ENCODE measurements at regions not wholly inside any gene's neighbourhood (a gene's known extent, or its start where the extent isn't known, plus 50 kb on each side); places are given as distances from the start of the nearest gene placed in this dataset.

- no peak for DNase-seq (ENCODE audit: low spot score)
These were observed 287.8 kb downstream of the FAM43A start for GRCh38 chr3:194973366-194974000.

- no peak for DNase-seq (ENCODE audit: low spot score)
These were observed 288.9 kb downstream of the FAM43A start for GRCh38 chr3:194974468-194975135.

- DNase-seq (ENCODE audit: low spot score), result no peak
These were observed 290.4 kb downstream of the FAM43A start for GRCh38 chr3:194976049-194976451.

- DNase-seq (ENCODE audit: low spot score), result no peak
These were observed 291.2 kb downstream of the FAM43A start for GRCh38 chr3:194976874-194977273.

- DNase-seq (ENCODE audit: low spot score), result no peak
These were observed 291.7 kb downstream of the FAM43A start for GRCh38 chr3:194977356-194977755.

- DNase-seq (ENCODE audit: low spot score), result no peak
These were observed 291.8 kb downstream of the XXYLT1 start for GRCh38 chr3:194979173-194979572.

- no peak for DNase-seq (ENCODE audit: low spot score)
These were observed 288.5 kb downstream of the XXYLT1 start for GRCh38 chr3:194982472-194982871.

GRCh38 chr3:194983121-194983520, 287.8 kb downstream of the XXYLT1 start:
- DNase-seq (ENCODE audit: low spot score), result no peak

GRCh38 chr3:194983620-194984019, 287.3 kb downstream of the XXYLT1 start:
- no peak for DNase-seq (ENCODE audit: low spot score)

- no peak for DNase-seq (ENCODE audit: low spot score)
These were observed 286.9 kb downstream of the XXYLT1 start for GRCh38 chr3:194984066-194984465.

- DNase-seq (ENCODE audit: low spot score), result no peak
These were observed 286.3 kb downstream of the XXYLT1 start for GRCh38 chr3:194984622-194985021.

- no peak for DNase-seq (ENCODE audit: low spot score)
These were observed 285.9 kb downstream of the XXYLT1 start for GRCh38 chr3:194985031-194985578.

GRCh38 chr3:194986208-194987043, 284.5 kb downstream of the XXYLT1 start:
- no peak for DNase-seq (ENCODE audit: low spot score)

- DNase-seq (ENCODE audit: low spot score), result no peak
These were observed 283.1 kb downstream of the XXYLT1 start for GRCh38 chr3:194987571-194988494.

GRCh38 chr3:194988495-194989165, 282.3 kb downstream of the XXYLT1 start:
- DNase-seq (ENCODE audit: low spot score), result no peak

GRCh38 chr3:194989241-194989640, 281.7 kb downstream of the XXYLT1 start:
- no peak for DNase-seq (ENCODE audit: low spot score)

- DNase-seq (ENCODE audit: low spot score), result no peak
These were observed 280.3 kb downstream of the XXYLT1 start for GRCh38 chr3:194990454-194991337.

GRCh38 chr3:194991338-194991654, 279.7 kb downstream of the XXYLT1 start:
- no peak for DNase-seq (ENCODE audit: low spot score)

GRCh38 chr3:194993896-194994295, 277.1 kb downstream of the XXYLT1 start:
- DNase-seq (ENCODE audit: low spot score), result no peak

- no peak for DNase-seq (ENCODE audit: low spot score)
These were observed 276.4 kb downstream of the XXYLT1 start for GRCh38 chr3:194994551-194994981.
